Loucy (cell line): ENCODE measurements at regions not wholly inside any gene's neighbourhood (a gene's known extent, or its start where the extent isn't known, plus 50 kb on each side); places are given as distances from the start of the nearest gene placed in this dataset.
"Not testable (repeated sequence)": the region's sequence is repeated elsewhere in the genome, so short reads cannot be mapped to it uniquely, and the experiment has no call there.

ENCODE experiments used
- EZH2phosphoT487 ChIP-seq: fragments of 200-600 bp; IDR thresholded peaks from 2 replicates; pipeline ENCODE4 v1.6.1; 2018; ENCODE audit warnings: antibody characterized with exemption, mild to moderate bottlenecking, moderate library complexity, borderline replicate concordance
- TF ChIP-seq, protein P1 (sequence below): fragments of 200-600 bp; sonication (generic); conservative IDR thresholded peaks from 2 replicates; pipeline ENCODE4 v1.5.1; 2014; ENCODE audit warnings: mild to moderate bottlenecking, antibody characterized with exemption, low read length

DNA sequence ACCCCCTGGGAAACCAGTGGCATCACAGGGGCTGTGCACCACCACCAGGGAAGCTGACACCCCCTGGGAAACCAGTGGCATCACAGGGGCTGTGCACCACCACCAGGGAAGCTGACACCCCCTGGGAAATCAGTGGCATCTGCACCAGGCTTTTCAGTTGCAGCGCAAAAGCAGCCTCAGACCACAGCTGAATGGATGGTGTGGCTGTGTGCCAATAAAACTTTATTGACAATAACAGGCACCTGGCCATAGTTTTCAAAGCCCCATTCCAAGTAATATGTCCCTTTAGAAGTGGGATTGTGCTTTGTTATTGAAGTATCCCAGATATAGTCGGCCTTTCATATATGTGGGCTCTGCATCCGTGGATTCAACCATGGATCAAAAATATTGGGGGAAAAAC, 146.3 kb upstream of the HDAC4 start:
- TF ChIP-seq, protein P1, sequence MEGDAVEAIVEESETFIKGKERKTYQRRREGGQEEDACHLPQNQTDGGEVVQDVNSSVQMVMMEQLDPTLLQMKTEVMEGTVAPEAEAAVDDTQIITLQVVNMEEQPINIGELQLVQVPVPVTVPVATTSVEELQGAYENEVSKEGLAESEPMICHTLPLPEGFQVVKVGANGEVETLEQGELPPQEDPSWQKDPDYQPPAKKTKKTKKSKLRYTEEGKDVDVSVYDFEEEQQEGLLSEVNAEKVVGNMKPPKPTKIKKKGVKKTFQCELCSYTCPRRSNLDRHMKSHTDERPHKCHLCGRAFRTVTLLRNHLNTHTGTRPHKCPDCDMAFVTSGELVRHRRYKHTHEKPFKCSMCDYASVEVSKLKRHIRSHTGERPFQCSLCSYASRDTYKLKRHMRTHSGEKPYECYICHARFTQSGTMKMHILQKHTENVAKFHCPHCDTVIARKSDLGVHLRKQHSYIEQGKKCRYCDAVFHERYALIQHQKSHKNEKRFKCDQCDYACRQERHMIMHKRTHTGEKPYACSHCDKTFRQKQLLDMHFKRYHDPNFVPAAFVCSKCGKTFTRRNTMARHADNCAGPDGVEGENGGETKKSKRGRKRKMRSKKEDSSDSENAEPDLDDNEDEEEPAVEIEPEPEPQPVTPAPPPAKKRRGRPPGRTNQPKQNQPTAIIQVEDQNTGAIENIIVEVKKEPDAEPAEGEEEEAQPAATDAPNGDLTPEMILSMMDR, result not testable (repeated sequence)
- TF ChIP-seq EZH2phosphoT487, result not testable (repeated sequence)
